Kidney (tissue), 13 donors: ENCODE measurements at regions not wholly inside any gene's neighbourhood (a gene's known extent, or its start where the extent isn't known, plus 50 kb on each side); places are given as distances from the start of the nearest gene placed in this dataset.

Experiments
- DNase-seq, 5 donors: peaks; one replicate each; pipeline ENCODE4 v3.0.0-alpha.2; 2013 to 2020
- FAIRE-seq: peaks from 2 replicates; lab custom pipeline; 2012; peaks lifted over from hg19 to GRCh38; lab: Jason Lieb, UNC
- H3K27ac ChIP-seq, 2 donors: one replicate each; pipeline ENCODE4 v1.7.0; 2013; ENCODE audit warnings: low read depth in 2 of 2, low read length in 2 of 2, inconsistent platforms in 1 of 2
- H3K27me3 ChIP-seq: one replicate; pipeline ENCODE4 v1.7.1; 2013; ENCODE audit warnings: low read length, inconsistent platforms; ENCODE audit not compliant: control insufficient read depth, insufficient read depth
- H3K36me3 ChIP-seq, 3 donors: one replicate each; pipeline versions ENCODE4 v1.7.0 to v1.7.1; 2013; ENCODE audit warnings: low read length in 3 of 3, control low read depth in 1 of 3, inconsistent platforms in 1 of 3; ENCODE audit not compliant: insufficient read depth in 3 of 3, control insufficient read depth in 2 of 3
- H3K4me1 ChIP-seq, 3 donors: one replicate each; pipeline versions ENCODE4 v1.7.0 to v1.7.1; 2013; ENCODE audit warnings: low read length in 3 of 3, inconsistent platforms in 1 of 3, low read depth in 1 of 3; ENCODE audit not compliant: control insufficient read depth in 2 of 3, insufficient read depth in 2 of 3
- H3K4me3 ChIP-seq, 3 donors: one replicate each; pipeline versions ENCODE4 v1.7.0 to v1.8.1; 2013; ENCODE audit warnings: low read length in 3 of 3, control low read depth in 1 of 3, inconsistent platforms in 1 of 3
- H3K9ac ChIP-seq, 3 donors: one replicate each; pipeline versions ENCODE4 v1.7.0 to v1.7.1; 2013; ENCODE audit warnings: low read length in 3 of 3, control low read depth in 1 of 3, inconsistent platforms in 1 of 3
- H3K9me3 ChIP-seq, 3 donors: one replicate each; pipeline versions ENCODE4 v1.7.0 to v1.7.1; 2013; ENCODE audit warnings: low read length in 3 of 3, control low read depth in 1 of 3, inconsistent platforms in 1 of 3; ENCODE audit not compliant: control insufficient read depth in 2 of 3, insufficient read depth in 1 of 3
- CTCF ChIP-seq: IDR thresholded peaks from 3 replicates; pipeline ENCODE4 v1.5.1; 2012; ENCODE audit warnings: mild to moderate bottlenecking, moderate library complexity, borderline replicate concordance; ENCODE audit not compliant: insufficient read depth; ENCODE audit errors: extremely low read depth
- intact Hi-C: fragments of 100-400 bp; cut with DNase I; formaldehyde crosslinking; loops from one replicate; pipeline ENCODE4 v1.11.1; 2022
- donor health status: control.
- donor health status: control.
- donor health status: control.
- donor health status: control.
- donor health status: control.
- donor health status: DM: yes; HTN: yes; CAD: no.
- donor health status: Normal renal cell carcinoma (clear cell type).

GRCh38 chr5:173542964-173543363 lies 73.5 kb downstream of the BOD1 start:
- no peak for TF ChIP-seq CTCF
- intact Hi-C loops, result no loop called here

GRCh38 chr5:173542159-173542558 lies 74.3 kb downstream of the BOD1 start:
- H3K4me1 ChIP-seq, result no peaks in the 10 kb centered on the region
- intact Hi-C loops, result no loop called here
- no peaks in the 10 kb centered on the region for H3K9me3 ChIP-seq
- H3K27ac ChIP-seq, result no peak overlapping the region
- no peak overlapping the region for H3K4me3 ChIP-seq
- no peaks in the 10 kb centered on the region for H3K27me3 ChIP-seq
- DNase-seq, result no peak
- no peak for FAIRE-seq
- H3K9ac ChIP-seq, result no peak overlapping the region
- no peaks in the 10 kb centered on the region for H3K36me3 ChIP-seq
- no peak for TF ChIP-seq CTCF

More at GRCh38 chr5:173542964-173543363, 73.5 kb downstream of the BOD1 start:
- H3K36me3 ChIP-seq, result no peaks in the 10 kb centered on the region
- H3K9ac ChIP-seq, result no peak overlapping the region
- no peaks in the 10 kb centered on the region for H3K4me1 ChIP-seq
- no peak for DNase-seq
- no peak overlapping the region for H3K4me3 ChIP-seq
- no peaks in the 10 kb centered on the region for H3K27me3 ChIP-seq
- no peaks in the 10 kb centered on the region for H3K9me3 ChIP-seq
- FAIRE-seq, result no peak
- no peak overlapping the region for H3K27ac ChIP-seq

- TF ChIP-seq CTCF, result no peak
- Histone ChIP-seq H3K9me3 (no peaks in the 10 kb centered on the region), H3K4me3 (no peak overlapping the region), H3K36me3 (no peaks in the 10 kb centered on the region), H3K27ac (no peak overlapping the region), H3K9ac (no peak overlapping the region), H3K27me3 (no peaks in the 10 kb centered on the region), H3K4me1 (no peaks in the 10 kb centered on the region)
- intact Hi-C loops, result no loop called here
- DNase-seq, result no peak
- no peak for FAIRE-seq
These were observed 77.8 kb downstream of the BOD1 start for GRCh38 chr5:173538654-173539053.

- Histone ChIP-seq H3K4me1 (no peaks in the 10 kb centered on the region), H3K9me3 (no peaks in the 10 kb centered on the region), H3K36me3 (no peaks in the 10 kb centered on the region), H3K27ac (no peak overlapping the region), H3K4me3 (no peak overlapping the region), H3K9ac (no peak overlapping the region), H3K27me3 (no peaks in the 10 kb centered on the region)
- DNase-seq (no peak), FAIRE-seq (no peak)
- intact Hi-C loops, result no loop called here
- TF ChIP-seq CTCF, result no peak
These were observed 78.4 kb downstream of the BOD1 start for GRCh38 chr5:173538018-173538417.
